ENCODE measurements at regions not wholly inside any gene's neighbourhood (a gene's known extent, or its start where the extent isn't known, plus 50 kb on each side); places are given as distances from the start of the nearest gene placed in this dataset.

DNA sequence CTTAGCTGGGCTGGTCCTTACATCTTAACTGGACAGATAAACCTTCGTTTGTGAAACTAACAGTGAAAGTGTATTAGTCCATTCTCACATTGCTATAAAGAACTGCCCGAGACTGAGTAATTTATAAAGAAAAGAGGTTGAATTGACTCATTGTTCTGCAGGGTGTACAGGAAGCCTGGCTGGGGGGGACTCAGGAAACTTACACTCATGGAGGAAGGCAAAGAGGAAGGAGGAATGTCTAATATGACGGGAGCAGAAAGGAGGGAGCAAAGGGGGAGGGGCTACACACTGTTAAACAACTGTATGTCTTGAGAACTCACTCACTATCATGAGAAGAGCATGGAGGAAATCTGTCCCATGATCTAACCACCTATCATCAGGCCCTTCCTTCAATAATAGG lies 1566.5 kb upstream of the PCDH7 start:
- TF ChIP-seq, protein P1, sequence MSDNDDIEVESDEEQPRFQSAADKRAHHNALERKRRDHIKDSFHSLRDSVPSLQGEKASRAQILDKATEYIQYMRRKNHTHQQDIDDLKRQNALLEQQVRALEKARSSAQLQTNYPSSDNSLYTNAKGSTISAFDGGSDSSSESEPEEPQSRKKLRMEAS (IDR thresholded peaks at IDR 0.05), result no peak
- TF ChIP-seq, protein P2, sequence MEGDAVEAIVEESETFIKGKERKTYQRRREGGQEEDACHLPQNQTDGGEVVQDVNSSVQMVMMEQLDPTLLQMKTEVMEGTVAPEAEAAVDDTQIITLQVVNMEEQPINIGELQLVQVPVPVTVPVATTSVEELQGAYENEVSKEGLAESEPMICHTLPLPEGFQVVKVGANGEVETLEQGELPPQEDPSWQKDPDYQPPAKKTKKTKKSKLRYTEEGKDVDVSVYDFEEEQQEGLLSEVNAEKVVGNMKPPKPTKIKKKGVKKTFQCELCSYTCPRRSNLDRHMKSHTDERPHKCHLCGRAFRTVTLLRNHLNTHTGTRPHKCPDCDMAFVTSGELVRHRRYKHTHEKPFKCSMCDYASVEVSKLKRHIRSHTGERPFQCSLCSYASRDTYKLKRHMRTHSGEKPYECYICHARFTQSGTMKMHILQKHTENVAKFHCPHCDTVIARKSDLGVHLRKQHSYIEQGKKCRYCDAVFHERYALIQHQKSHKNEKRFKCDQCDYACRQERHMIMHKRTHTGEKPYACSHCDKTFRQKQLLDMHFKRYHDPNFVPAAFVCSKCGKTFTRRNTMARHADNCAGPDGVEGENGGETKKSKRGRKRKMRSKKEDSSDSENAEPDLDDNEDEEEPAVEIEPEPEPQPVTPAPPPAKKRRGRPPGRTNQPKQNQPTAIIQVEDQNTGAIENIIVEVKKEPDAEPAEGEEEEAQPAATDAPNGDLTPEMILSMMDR (IDR thresholded peaks at IDR 0.05), result no peak
- TF ChIP-seq, protein P3, sequence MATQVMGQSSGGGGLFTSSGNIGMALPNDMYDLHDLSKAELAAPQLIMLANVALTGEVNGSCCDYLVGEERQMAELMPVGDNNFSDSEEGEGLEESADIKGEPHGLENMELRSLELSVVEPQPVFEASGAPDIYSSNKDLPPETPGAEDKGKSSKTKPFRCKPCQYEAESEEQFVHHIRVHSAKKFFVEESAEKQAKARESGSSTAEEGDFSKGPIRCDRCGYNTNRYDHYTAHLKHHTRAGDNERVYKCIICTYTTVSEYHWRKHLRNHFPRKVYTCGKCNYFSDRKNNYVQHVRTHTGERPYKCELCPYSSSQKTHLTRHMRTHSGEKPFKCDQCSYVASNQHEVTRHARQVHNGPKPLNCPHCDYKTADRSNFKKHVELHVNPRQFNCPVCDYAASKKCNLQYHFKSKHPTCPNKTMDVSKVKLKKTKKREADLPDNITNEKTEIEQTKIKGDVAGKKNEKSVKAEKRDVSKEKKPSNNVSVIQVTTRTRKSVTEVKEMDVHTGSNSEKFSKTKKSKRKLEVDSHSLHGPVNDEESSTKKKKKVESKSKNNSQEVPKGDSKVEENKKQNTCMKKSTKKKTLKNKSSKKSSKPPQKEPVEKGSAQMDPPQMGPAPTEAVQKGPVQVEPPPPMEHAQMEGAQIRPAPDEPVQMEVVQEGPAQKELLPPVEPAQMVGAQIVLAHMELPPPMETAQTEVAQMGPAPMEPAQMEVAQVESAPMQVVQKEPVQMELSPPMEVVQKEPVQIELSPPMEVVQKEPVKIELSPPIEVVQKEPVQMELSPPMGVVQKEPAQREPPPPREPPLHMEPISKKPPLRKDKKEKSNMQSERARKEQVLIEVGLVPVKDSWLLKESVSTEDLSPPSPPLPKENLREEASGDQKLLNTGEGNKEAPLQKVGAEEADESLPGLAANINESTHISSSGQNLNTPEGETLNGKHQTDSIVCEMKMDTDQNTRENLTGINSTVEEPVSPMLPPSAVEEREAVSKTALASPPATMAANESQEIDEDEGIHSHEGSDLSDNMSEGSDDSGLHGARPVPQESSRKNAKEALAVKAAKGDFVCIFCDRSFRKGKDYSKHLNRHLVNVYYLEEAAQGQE (IDR thresholded peaks at IDR 0.05), result no peak
- TF ChIP-seq CEBPB (IDR thresholded peaks at IDR 0.05) (no peak), HDAC2 (IDR thresholded peaks at IDR 0.05) (no peak), POLR2AphosphoS2 (conservative IDR thresholded peaks at IDR 0.05; ENCODE audit: low read length) (no peak), RNF2 (IDR thresholded peaks at IDR 0.05; ENCODE audit: borderline replicate concordance, low read depth) (no peak), KDM5A (IDR thresholded peaks at IDR 0.05) (no peak), CBX8 (IDR thresholded peaks at IDR 0.05) (no peak)
